HCT116 (cell line): ENCODE measurements at regions not wholly inside any gene's neighbourhood (a gene's known extent, or its start where the extent isn't known, plus 50 kb on each side); places are given as distances from the start of the nearest gene placed in this dataset.

Experiments used
- ATF3 ChIP-seq: IDR thresholded peaks from 2 replicates; pipeline ENCODE4 v1.6.1; 2012
- CEBPB ChIP-seq: IDR thresholded peaks from 2 replicates; pipeline ENCODE4 v1.6.1; 2012; ENCODE audit warnings: low read depth
- CTCF ChIP-seq, 3 experiments: fragments of 200-600 bp in 1 of 3; sonication (generic) in 1 of 3; IDR thresholded peaks in 2 of 3; conservative IDR thresholded peaks in 1 of 3; 2 replicates each; pipeline ENCODE4 v1.5.1; 2012 to 2017; ENCODE audit warnings: low read depth in 2 of 3, low read length in 2 of 3, antibody characterized with exemption in 1 of 3, borderline replicate concordance in 1 of 3, control low read depth in 1 of 3, mild to moderate bottlenecking in 1 of 3, mixed read lengths in 1 of 3, mixed run types in 1 of 3, moderate library complexity in 1 of 3; ENCODE audit not compliant: insufficient read depth in 1 of 3
- EZH2 ChIP-seq: fragments of 200-600 bp; sonication (generic); IDR thresholded peaks from 2 replicates; pipeline ENCODE4 v1.6.1; 2017; ENCODE audit warnings: antibody characterized with exemption, mixed run types
- JUND ChIP-seq: IDR thresholded peaks from 2 replicates; pipeline ENCODE4 v1.6.1; 2012
- POLR2A ChIP-seq: IDR thresholded peaks from 2 replicates; pipeline ENCODE4 v1.7.0; 2011; ENCODE audit warnings: borderline replicate concordance; ENCODE audit not compliant: insufficient read depth, insufficient read length; ENCODE audit errors: extremely low read depth
- POLR2AphosphoS5 ChIP-seq: IDR thresholded peaks from 2 replicates; pipeline ENCODE4 v1.6.1; 2011; ENCODE audit warnings: mild to moderate bottlenecking, low read depth, low read length, moderate library complexity
- REST ChIP-seq: IDR thresholded peaks from 2 replicates; pipeline ENCODE4 v1.6.1; 2012; ENCODE audit warnings: low read depth
- TCF7L2 ChIP-seq: IDR thresholded peaks from 2 replicates; pipeline ENCODE4 v1.7.0; 2011; ENCODE audit warnings: borderline replicate concordance, inconsistent platforms; ENCODE audit not compliant: insufficient read depth, insufficient read length; ENCODE audit errors: extremely low read depth

GRCh38 chr1:112110031-112110430 lies 120.6 kb upstream of the KCND3 start:
- no peak for TF ChIP-seq CTCF (IDR thresholded peaks at IDR 0.05 in 2 of 3, conservative IDR thresholded peaks at IDR 0.05 in 1 of 3; ENCODE audit: borderline replicate concordance in 1 of 3, insufficient read depth in 1 of 3, low read depth in 2 of 3, low read length in 2 of 3)
- TF ChIP-seq EZH2 = no peak
- no peak for TF ChIP-seq JUND
- no peak for TF ChIP-seq CEBPB
- TF ChIP-seq POLR2A = no peak
- TF ChIP-seq REST = no peak
- TF ChIP-seq TCF7L2 = no peak
- no peak for TF ChIP-seq ATF3
- TF ChIP-seq POLR2AphosphoS5 = no peak
